C4-2B (cell line): ENCODE measurements at regions not wholly inside any gene's neighbourhood (a gene's known extent, or its start where the extent isn't known, plus 50 kb on each side); places are given as distances from the start of the nearest gene placed in this dataset.

ENCODE experiments used
- CTCF ChIP-seq: fragments of 450-650 bp; conservative IDR thresholded peaks from 2 replicates; pipeline ENCODE4 v1.5.1; 2017; ENCODE audit warnings: mild to moderate bottlenecking
- ZFX ChIP-seq: fragments of 450-650 bp; IDR thresholded peaks from 2 replicates; pipeline ENCODE4 v1.6.1; 2017

- TF ChIP-seq CTCF = no peak
- no peak for TF ChIP-seq ZFX
Measured at GRCh38 chr5:117731446-117731845, 1156.8 kb upstream of the SEMA6A start.
